H1 (cell line): ENCODE measurements at regions not wholly inside any gene's neighbourhood (a gene's known extent, or its start where the extent isn't known, plus 50 kb on each side); places are given as distances from the start of the nearest gene placed in this dataset.
"Not testable (repeated sequence)": the region's sequence is repeated elsewhere in the genome, so short reads cannot be mapped to it uniquely, and the experiment has no call there.

Experiments used
- CTCF ChIA-PET: fragments of 300-600 bp; sonication (Branson Sonifier 250); formaldehyde crosslinking; loops from one replicate; lab custom pipeline; 2021; ENCODE audit not compliant: partially characterized antibody; lab: Charles Lee
- POLR2A ChIA-PET: fragments of 300-600 bp; sonication (Branson Sonifier 250); formaldehyde crosslinking; loops from one replicate; lab custom pipeline; 2021; ENCODE audit warnings: inconsistent platforms; ENCODE audit not compliant: partially characterized antibody; lab: Charles Lee
- DNase-seq, 2 experiments: peaks; one replicate each; pipeline versions ENCODE4 v3.0.0 to v3.0.0-alpha.2; 2010 to 2022; ENCODE audit warnings: low spot score in 2 of 2, low read depth in 1 of 2, mixed read lengths in 1 of 2
- FAIRE-seq: peaks from 2 replicates; lab custom pipeline; 2011; peaks lifted over from hg19 to GRCh38; lab: Jason Lieb, UNC
- H2AFZ ChIP-seq: 2 replicates; pipeline ENCODE4 v1.8.1; 2012; ENCODE audit warnings: low read length, inconsistent platforms
- H2AK5ac ChIP-seq: 2 replicates; pipeline ENCODE4 v1.6.1; 2013; ENCODE audit warnings: low read depth, low read length
- H2BK120ac ChIP-seq: replicated peaks from 2 replicates; pipeline ENCODE3; 2013; ENCODE audit warnings: low read depth, low read length, inconsistent platforms
- H2BK12ac ChIP-seq: 2 replicates; pipeline ENCODE4 v1.6.1; 2013; ENCODE audit warnings: low read depth, low read length
- H2BK15ac ChIP-seq: 2 replicates; pipeline ENCODE4 v1.6.1; 2013; ENCODE audit warnings: low read length
- H2BK20ac ChIP-seq: 2 replicates; pipeline ENCODE4 v1.6.1; 2013; ENCODE audit warnings: low read length
- H2BK5ac ChIP-seq: 2 replicates; pipeline ENCODE4 v1.6.1; 2013; ENCODE audit warnings: low read depth, low read length
- H3K14ac ChIP-seq: 2 replicates; pipeline ENCODE4 v1.6.1; 2013; ENCODE audit warnings: inconsistent platforms; ENCODE audit not compliant: insufficient read length
- H3K18ac ChIP-seq: 2 replicates; pipeline ENCODE4 v1.6.1; 2013; ENCODE audit warnings: low read length; ENCODE audit errors: extremely low read depth
- H3K23ac ChIP-seq: 2 replicates; pipeline ENCODE4 v1.6.1; 2013; ENCODE audit warnings: inconsistent platforms; ENCODE audit not compliant: insufficient read length
- H3K23me2 ChIP-seq: 2 replicates; pipeline ENCODE4 v1.6.1; 2013; ENCODE audit warnings: low read depth, low read length
- H3K27ac ChIP-seq: 2 replicates; pipeline ENCODE4 v1.6.1; 2011; ENCODE audit warnings: low read depth, low read length, inconsistent platforms
- H3K27me3 ChIP-seq, 4 experiments: replicated peaks in 1 of 4; 1 replicate in 1 of 4; 2 replicates in 3 of 4; pipeline versions ENCODE4 v1.6.1 to v1.8.1; 2011 to 2013; ENCODE audit warnings: low read length in 3 of 4, mild to moderate bottlenecking in 3 of 4, inconsistent platforms in 2 of 4, mixed read lengths in 2 of 4, moderate library complexity in 1 of 4; ENCODE audit not compliant: control insufficient read depth in 3 of 4, insufficient read depth in 3 of 4; ENCODE audit errors: extremely low read depth in 1 of 4
- H3K36me3 ChIP-seq, 4 experiments: 2 replicates each; pipeline versions ENCODE4 v1.6.1 to v1.8.1; 2011 to 2013; ENCODE audit warnings: mild to moderate bottlenecking in 4 of 4, low read length in 3 of 4, moderate library complexity in 2 of 4, control low read depth in 1 of 4, inconsistent platforms in 1 of 4; ENCODE audit not compliant: insufficient read depth in 4 of 4, control insufficient read depth in 2 of 4
- H3K4ac ChIP-seq: replicated peaks from 2 replicates; pipeline ENCODE3; 2013; ENCODE audit warnings: low read length, low read depth, mixed read lengths, inconsistent platforms; ENCODE audit not compliant: insufficient read length
- H3K4me1 ChIP-seq, 4 experiments: replicated peaks in 1 of 4; 1 replicate in 1 of 4; 2 replicates in 3 of 4; pipeline versions ENCODE4 v1.6.1 to v1.8.1; 2011 to 2013; ENCODE audit warnings: low read length in 3 of 4, inconsistent platforms in 2 of 4, mixed read lengths in 1 of 4; ENCODE audit not compliant: insufficient read depth in 4 of 4, control insufficient read depth in 3 of 4
- H3K4me2 ChIP-seq, 2 experiments: 2 replicates each; pipeline versions ENCODE4 v1.6.1 to v1.8.1; 2011 to 2013; ENCODE audit warnings: low read depth in 2 of 2, low read length in 2 of 2, control low read depth in 1 of 2, inconsistent platforms in 1 of 2, mild to moderate bottlenecking in 1 of 2; ENCODE audit not compliant: insufficient read depth in 1 of 2
- H3K4me3 ChIP-seq, 4 experiments: fragments of 200-600, 300-600 bp in 1 of 4; sonication (generic), shearing (Covaris generic), sonication (Bioruptor Twin) in 1 of 4; 2 replicates each; pipeline versions ENCODE4 v1.5.1 to v1.8.1; 2011 to 2016; ENCODE audit warnings: low read length in 4 of 4, low read depth in 3 of 4, control low read depth in 2 of 4, inconsistent platforms in 2 of 4, mild to moderate bottlenecking in 2 of 4, mixed read lengths in 1 of 4, moderate library complexity in 1 of 4; ENCODE audit not compliant: insufficient read depth in 2 of 4; ENCODE audit errors: extremely low read depth in 1 of 4
- H3K56ac ChIP-seq: replicated peaks from 2 replicates; pipeline ENCODE3; 2013; ENCODE audit warnings: low read depth, mild to moderate bottlenecking, mixed read lengths, low read length, inconsistent platforms; ENCODE audit not compliant: insufficient read length
- H3K79me1 ChIP-seq: 2 replicates; pipeline ENCODE4 v1.6.1; 2013; ENCODE audit warnings: low read depth, low read length, control low read depth
- H3K79me2 ChIP-seq, 2 experiments: 2 replicates each; pipeline versions ENCODE4 v1.6.1 to v1.8.1; 2012 to 2013; ENCODE audit warnings: low read length in 2 of 2, mild to moderate bottlenecking in 2 of 2, inconsistent platforms in 1 of 2; ENCODE audit not compliant: insufficient read depth in 2 of 2, control insufficient read depth in 1 of 2
- H3K9ac ChIP-seq, 4 experiments: replicated peaks in 1 of 4; 1 replicate in 1 of 4; 2 replicates in 3 of 4; pipeline versions ENCODE4 v1.6.1 to v1.8.1; 2011 to 2013; ENCODE audit warnings: low read depth in 3 of 4, low read length in 3 of 4, control low read depth in 2 of 4, mild to moderate bottlenecking in 2 of 4, moderate library complexity in 2 of 4, inconsistent platforms in 1 of 4; ENCODE audit errors: extremely low read depth in 1 of 4
- H3K9me3 ChIP-seq, 2 experiments: 2 replicates each; pipeline versions ENCODE4 v1.6.1 to v1.8.1; 2012 to 2013; ENCODE audit warnings: mild to moderate bottlenecking in 2 of 2, moderate library complexity in 2 of 2, control low read depth in 1 of 2, inconsistent platforms in 1 of 2, low read depth in 1 of 2, low read length in 1 of 2, mixed read lengths in 1 of 2; ENCODE audit not compliant: insufficient read depth in 2 of 2
- H4K20me1 ChIP-seq, 2 experiments: replicated peaks in 1 of 2; 2 replicates each; pipeline versions ENCODE3 to v1.8.1; 2011 to 2013; ENCODE audit warnings: inconsistent platforms in 2 of 2, low read length in 2 of 2, mild to moderate bottlenecking in 1 of 2; ENCODE audit not compliant: insufficient read depth in 2 of 2, control insufficient read depth in 1 of 2
- H4K5ac ChIP-seq: 2 replicates; pipeline ENCODE4 v1.6.1; 2013; ENCODE audit warnings: low read length, low read depth, mixed read lengths, inconsistent platforms; ENCODE audit not compliant: insufficient read length
- H4K8ac ChIP-seq: 2 replicates; pipeline ENCODE4 v1.8.0; 2013; ENCODE audit warnings: mild to moderate bottlenecking, moderate library complexity, low read length, inconsistent platforms; ENCODE audit not compliant: insufficient read depth; ENCODE audit errors: extremely low read depth
- H4K91ac ChIP-seq: replicated peaks from 2 replicates; pipeline ENCODE3; 2013; ENCODE audit warnings: low read length, mixed read lengths, inconsistent platforms; ENCODE audit not compliant: insufficient read length
- CBX8 ChIP-seq: fragments of 300-800, 300-1000 bp; sonication (generic); IDR thresholded peaks from 2 replicates; pipeline ENCODE4 v1.7.1; 2016; ENCODE audit warnings: low read depth, low read length, borderline replicate concordance
- CTBP2 ChIP-seq: IDR thresholded peaks from 2 replicates; pipeline ENCODE4 v1.7.0; 2011; ENCODE audit warnings: borderline replicate concordance, mild to moderate bottlenecking, moderate library complexity, mixed read lengths, low read length; ENCODE audit not compliant: insufficient read depth, insufficient read length
- JUN ChIP-seq: IDR thresholded peaks from 2 replicates; pipeline ENCODE4 v1.6.1; 2011; ENCODE audit warnings: low read depth, mild to moderate bottlenecking, improper control_type of control experiment, low read length
- SAP30 ChIP-seq: fragments of 300-600 bp; sonication (generic); IDR thresholded peaks from 2 replicates; pipeline ENCODE4 v1.7.1; 2012; ENCODE audit warnings: low read length, moderate library complexity, mild to moderate bottlenecking, inconsistent platforms; ENCODE audit not compliant: insufficient read depth, insufficient replicate concordance
- SP4 ChIP-seq: IDR thresholded peaks from 2 replicates; pipeline ENCODE4 v1.6.1; 2012; ENCODE audit warnings: low read length, inconsistent platforms
- WGBS, 2 experiments: shearing (Covaris generic) in 1 of 2; methylation state at CpG; one replicate each; pipeline versions ENCODE4 v1.1.6 to v1.1.7; 2013 to 2015; ENCODE audit warnings: low lambda C conversion rate in 2 of 2, mixed read lengths in 2 of 2, inconsistent platforms in 1 of 2, low coverage in 1 of 2, missing lambda C conversion rate in 1 of 2; ENCODE audit not compliant: insufficient replicate concordance in 2 of 2, insufficient coverage in 1 of 2, insufficient read length in 1 of 2; ENCODE audit errors: extremely low coverage in 1 of 2, missing lambda C conversion rate in 1 of 2; 5-methylcytosine and 5-hydroxymethylcytosine counted together
- TF ChIP-seq, protein P1 (sequence below): IDR thresholded peaks from 2 replicates; pipeline ENCODE4 v1.6.1; 2012; ENCODE audit warnings: low read length, inconsistent platforms

DNA sequence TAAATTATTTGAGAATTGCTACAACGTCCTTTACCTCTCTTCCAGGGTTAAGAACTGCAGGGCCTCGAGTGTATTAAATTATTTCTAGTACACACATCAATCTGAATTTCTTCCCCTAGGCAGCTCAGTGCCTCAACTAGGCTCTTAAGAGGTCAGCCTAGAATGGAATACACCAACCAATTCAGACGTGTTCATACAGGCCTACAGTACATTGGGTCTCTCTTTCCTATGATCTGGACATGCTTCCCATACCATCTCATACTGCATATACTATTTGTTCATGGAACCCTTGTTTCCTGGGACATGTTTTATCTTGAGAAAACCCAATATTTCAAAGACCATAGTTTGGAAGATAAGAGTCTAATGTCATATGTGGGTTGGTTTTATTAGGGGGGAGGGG lies 434.1 kb upstream of the WWC1 start (continued):
- TF ChIP-seq, protein P1, sequence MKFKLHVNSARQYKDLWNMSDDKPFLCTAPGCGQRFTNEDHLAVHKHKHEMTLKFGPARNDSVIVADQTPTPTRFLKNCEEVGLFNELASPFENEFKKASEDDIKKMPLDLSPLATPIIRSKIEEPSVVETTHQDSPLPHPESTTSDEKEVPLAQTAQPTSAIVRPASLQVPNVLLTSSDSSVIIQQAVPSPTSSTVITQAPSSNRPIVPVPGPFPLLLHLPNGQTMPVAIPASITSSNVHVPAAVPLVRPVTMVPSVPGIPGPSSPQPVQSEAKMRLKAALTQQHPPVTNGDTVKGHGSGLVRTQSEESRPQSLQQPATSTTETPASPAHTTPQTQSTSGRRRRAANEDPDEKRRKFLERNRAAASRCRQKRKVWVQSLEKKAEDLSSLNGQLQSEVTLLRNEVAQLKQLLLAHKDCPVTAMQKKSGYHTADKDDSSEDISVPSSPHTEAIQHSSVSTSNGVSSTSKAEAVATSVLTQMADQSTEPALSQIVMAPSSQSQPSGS: no peak
- TF ChIP-seq JUN (no peak), CBX8 (no peak), CTBP2 (no peak), SP4 (no peak), SAP30 (no peak)

DNA sequence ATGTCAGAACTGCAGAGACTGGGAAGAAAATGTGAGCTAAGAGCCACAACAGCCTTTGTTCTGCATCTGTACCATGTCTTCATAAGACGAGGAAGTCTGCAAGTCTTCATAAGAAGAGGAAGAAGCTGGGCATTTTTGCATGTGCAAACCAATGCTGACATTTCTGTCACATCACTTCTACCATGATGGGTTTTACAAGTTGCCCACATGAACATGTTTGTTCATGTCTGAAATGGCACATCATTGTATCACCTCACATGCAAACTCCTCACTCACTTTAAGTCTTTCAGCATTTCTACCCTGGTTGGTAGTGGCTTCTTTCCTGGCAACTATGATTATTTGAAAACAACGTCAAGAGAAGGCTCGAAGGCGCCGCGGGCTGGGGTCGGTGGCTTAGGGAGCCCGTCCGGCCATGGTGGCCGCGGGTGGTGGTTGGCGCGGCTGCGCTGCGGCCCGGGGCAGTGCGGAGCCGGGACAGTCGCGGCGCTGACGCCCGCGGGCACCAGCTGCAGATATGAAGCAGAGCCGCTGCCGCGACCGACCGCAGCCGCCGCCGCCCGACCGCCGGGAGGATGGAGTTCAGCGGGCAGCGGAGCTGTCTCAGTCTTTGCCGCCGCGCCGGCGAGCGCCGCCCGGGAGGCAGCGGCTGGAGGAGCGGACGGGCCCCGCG lies 433.1 kb upstream of the WWC1 start:
- H3K27ac ChIP-seq, H4K91ac ChIP-seq, H2BK20ac ChIP-seq, H2AK5ac ChIP-seq, H3K23ac ChIP-seq, H3K9ac ChIP-seq, H2BK12ac ChIP-seq, H2AFZ ChIP-seq, H3K36me3 ChIP-seq, H3K4ac ChIP-seq, H3K27me3 ChIP-seq, POLR2A ChIA-PET, H3K4me3 ChIP-seq, H4K20me1 ChIP-seq, H2BK120ac ChIP-seq, H3K14ac ChIP-seq, DNase-seq, H3K79me1 ChIP-seq, H3K56ac ChIP-seq, H3K79me2 ChIP-seq, CTCF ChIA-PET, H3K4me1 ChIP-seq, H3K18ac ChIP-seq, H4K8ac ChIP-seq, H3K23me2 ChIP-seq, H3K9me3 ChIP-seq, H3K4me2 ChIP-seq, H4K5ac ChIP-seq, FAIRE-seq, H2BK15ac ChIP-seq, H2BK5ac ChIP-seq: not testable (repeated sequence)
- WGBS, 2 experiments: 82% methylated on average over 7 of the region's 50 CpGs; no CpG with 5 or more reads in 1 of the 2 experiments
